Stimulated activated CD4-positive, alpha-beta T cell treated with anti-CD3 and anti-CD28 coated beads, Interleukin-12 subunit alpha, Interleukin-12 subunit beta, amount 100 ng/mL, for 48 hours (primary cell): ENCODE measurements at regions not wholly inside any gene's neighbourhood (a gene's known extent, or its start where the extent isn't known, plus 50 kb on each side); places are given as distances from the start of the nearest gene placed in this dataset.

Source experiments
- DNase-seq, 3 donors: peaks; one replicate each; pipeline ENCODE4 v3.0.0-alpha.2; 2020; ENCODE audit warnings: low read depth in 2 of 3, low spot score in 1 of 3

DNA sequence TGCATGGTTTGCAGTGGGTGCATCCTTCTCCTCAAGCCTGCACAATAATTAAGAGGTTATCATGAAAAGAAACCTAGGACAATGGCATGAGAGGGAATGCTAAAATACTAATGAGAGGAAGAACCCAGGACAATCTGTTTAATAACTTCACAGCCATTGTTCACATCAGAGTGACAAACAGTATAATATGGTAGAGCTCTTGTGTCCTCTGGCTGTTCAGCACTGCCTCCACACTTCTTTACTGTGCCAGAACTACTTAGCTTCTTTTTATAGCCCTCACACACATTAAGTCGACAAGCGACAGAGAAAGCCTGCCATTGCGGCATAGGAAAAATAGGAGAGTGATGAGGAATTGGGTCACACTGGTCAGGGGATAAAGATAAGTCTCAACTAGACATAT lies 65.0 kb upstream of the MEIS2 start:
- no peak for DNase-seq

GRCh38 chr15:37166402-37166801 lies 66.1 kb upstream of the MEIS2 start:
- no peak for DNase-seq

DNA sequence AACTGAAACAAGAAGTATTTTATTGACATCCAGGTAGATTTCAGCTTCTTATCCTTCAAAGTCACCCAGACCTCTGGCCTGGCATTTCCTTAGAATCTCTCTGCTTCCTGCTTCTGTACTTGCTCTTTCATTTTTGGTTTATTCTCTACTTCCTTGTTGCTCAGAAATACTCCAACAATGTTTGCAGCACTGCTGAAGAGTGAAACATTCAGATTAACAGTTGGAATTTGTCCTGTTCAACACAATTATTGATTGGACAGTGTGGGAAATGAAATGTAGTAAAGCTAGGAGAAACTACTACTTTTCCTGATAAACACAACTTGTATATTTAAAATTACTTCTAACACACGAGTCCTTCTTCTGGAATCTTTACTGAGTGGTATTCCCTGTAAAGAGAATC lies 81.0 kb upstream of the MEIS2 start:
- DNase-seq: no peak

GRCh38 chr15:37199545-37199944 lies 99.2 kb upstream of the MEIS2 start:
- no peak for DNase-seq

GRCh38 chr15:37203050-37203449 lies 102.7 kb upstream of the MEIS2 start:
- no peak for DNase-seq

DNA sequence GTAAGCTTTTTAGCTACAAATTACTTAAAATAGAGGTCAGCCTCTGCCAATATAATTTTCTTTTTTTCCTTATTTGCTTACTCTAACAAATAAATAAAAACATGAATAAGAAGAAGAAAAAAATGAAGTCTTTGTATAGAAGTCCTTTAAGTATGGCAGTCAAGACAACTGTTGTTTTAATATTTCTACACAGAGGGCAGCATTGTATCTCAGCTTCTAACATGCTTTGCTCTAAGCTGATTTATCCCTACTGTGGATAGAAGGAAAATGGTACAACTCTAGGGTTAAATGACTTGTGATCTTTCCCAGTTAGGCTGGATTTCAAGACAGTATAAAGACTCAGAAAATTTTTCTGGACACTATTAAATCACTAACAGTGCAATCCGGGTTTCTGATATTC lies 104.3 kb upstream of the MEIS2 start:
- no peak for DNase-seq

DNA sequence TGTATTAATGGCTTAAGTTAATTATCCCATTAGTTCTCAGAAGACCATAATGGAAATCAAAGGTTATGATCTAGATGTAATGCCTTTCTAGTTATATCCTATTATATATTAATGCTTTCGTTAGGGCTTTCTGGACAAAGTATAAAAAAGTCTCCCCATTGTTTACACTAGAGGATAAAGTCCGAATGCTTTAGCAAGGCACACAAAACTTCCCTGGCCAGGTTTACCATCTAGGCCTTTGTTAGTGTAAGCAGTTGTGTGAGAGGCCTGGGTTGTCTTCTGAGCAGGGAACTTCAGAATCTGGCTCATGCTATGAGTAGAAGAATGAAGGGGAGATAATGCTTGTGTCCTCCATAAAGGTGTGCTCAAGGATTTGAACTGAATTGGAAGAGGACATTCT lies 106.3 kb upstream of the MEIS2 start:
- DNase-seq: no peak

- DNase-seq: no peak
Measured at GRCh38 chr15:37208146-37209040, 108.0 kb upstream of the MEIS2 start.

GRCh38 chr15:37209041-37209363 lies 108.7 kb upstream of the MEIS2 start:
- DNase-seq: no peak

DNA sequence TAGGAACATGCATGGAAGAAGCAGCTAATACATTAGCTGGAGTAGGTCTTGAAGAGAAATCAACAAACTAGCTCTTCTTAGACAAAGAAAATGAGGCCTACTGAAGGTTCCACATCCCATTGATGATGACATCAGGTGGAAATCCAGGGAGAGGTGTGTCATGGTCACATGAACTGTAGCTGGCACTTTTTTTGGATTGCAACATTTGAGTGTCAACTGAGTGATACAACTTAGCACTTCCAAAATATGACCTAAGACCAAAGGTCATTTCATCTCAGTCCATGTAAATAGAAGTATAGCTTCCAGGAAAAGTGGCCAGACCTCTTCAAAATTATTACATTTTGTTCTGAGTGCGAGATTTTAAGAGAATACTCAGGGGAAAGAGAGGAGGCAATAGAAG lies 117.2 kb upstream of the MEIS2 start:
- DNase-seq: no peak

DNA sequence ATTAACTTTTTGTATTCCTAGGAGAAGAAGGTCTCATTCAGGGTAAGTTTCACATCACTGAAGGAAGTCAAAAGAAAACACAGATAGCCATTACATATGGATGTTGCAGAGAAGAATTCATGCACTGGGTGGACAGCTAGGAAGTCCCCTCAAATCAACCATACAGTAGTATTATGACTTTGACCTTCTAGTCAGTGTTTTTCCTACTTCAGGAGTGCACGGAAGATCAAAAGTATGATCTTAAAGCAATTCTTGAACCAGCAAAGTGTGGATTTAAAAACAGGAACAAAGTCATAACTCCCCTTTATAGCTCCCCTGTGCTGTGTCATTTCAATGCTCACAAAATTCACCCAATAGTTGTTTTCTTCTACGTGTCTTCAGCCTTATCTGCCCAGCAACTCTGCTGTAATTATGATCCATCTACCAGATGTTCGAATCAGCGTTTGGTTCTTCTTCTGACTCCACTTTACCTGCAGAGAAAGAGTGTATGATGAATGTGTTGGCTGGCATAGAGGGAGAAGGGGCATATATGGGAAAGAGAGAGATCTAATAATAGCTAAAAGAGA lies 118.1 kb upstream of the MEIS2 start:
- no peak for DNase-seq

GRCh38 chr15:37219211-37219701 lies 118.9 kb upstream of the MEIS2 start:
- no peak for DNase-seq

DNA sequence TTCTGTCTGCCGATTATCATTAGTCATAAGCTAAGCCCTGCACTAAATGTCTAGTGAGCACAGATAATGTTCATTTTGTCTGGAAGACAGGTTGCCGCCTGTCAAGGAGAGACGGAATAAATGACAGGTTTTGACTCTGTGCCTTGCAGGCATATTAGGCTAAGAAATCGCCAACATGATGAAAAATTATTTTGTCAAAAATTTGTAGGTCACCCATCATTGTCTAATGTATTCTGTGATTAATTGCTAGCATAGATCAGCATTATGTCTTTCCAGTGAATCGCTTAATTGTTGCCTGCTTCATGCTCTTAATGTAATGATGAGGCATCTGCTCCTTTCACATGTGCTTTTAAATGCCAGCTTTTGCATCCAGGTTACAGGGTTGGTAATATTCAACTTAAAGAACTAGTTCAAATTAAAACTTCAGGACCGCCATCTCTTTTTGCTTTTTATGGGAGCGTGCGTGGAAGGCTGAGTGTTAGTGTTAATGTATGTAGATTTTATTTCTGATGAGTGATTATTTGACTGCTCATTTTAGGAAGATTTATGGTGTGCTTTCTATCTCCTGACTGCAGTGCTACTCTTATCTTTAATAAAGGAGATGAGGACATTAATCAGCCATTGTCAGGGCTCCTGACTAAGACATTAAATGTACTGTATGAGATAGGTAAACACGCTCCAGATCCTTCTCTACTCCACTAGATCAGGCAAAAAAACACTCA lies 120.8 kb upstream of the MEIS2 start:
- DNase-seq: no peak

DNA sequence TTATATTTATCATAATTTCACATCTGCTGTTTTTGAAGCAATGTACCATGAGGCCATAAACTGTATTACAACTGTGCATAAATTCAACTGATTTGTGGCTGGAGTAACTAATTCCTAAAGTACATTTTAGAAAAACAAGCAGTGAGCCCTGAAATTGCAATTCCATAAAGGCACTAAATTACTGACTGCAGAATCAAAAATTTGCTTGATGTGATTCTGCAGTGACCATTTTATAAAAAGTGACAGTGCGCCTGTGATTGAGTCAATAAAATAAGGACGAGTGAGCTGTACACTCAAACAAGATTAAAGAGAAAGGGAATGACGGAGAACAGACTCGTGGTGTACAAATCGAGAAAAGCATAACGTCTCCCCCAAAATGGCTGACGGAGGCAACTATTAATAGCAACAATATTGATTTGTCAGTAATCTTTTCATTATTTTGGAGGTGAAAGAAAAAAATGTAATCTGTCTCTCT lies 121.4 kb upstream of the MEIS2 start:
- no peak for DNase-seq

GRCh38 chr15:37223089-37223488 lies 122.7 kb upstream of the MEIS2 start:
- no peak for DNase-seq

DNA sequence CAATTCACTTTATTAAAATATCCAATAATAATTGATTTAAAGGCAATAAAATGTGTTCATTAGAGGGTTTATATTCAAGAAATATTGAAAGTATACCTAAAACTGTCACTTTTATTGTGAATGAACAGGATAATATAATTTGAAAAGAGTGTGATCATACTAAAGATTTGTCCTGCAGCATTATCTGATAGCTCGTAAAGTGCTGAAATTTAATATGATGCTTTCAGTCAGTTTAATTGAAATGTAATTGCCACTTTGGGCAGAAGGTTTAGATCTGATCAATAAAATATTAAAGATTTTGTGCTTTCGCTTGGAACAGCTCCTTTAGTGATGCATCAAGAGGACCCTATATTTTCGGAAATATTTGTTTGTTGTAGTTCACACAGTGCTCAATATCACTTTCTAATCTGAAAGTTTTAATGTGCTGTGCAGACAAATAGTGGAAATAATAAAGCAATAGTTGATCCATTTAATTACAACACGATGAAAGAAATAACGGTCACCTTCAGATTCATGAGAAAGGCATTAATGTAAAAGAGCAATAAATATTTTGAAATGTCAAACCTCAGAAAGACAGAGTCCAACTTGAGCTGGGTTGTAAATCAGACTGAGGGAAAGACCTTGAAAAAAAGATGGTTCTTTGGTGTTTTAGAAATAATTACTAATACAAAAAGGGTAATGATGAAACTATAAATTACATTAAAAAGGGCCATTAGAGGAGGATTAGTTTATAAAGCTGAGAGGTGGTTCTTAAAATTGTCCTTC lies 129.7 kb upstream of the MEIS2 start:
- no peak for DNase-seq

GRCh38 chr15:37245358-37245757 lies 145.0 kb upstream of the MEIS2 start:
- DNase-seq: no peak

DNA sequence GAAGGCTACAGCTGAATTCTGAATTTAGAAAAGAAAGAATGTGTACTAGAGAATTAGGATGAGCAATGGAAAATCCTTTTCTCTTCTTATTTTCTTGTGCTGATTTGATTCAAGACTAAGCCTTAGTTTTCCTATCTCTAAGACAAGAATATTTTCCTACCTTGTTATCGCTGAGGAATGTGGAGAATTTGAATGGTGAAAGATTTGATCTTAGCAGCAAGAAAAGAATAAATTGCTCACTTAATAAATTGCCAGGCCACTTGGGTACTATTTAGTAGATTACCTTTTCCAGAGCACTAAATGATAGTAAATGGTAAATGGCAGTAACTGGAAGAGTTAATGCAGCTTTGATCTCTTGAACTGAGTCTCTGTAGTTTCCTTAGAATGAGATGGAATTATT lies 145.7 kb upstream of the MEIS2 start:
- no peak for DNase-seq

- no peak for DNase-seq
Measured at GRCh38 chr15:37246856-37247255, 146.5 kb upstream of the MEIS2 start.

- no peak for DNase-seq
Measured at GRCh38 chr15:37249249-37249648, 148.9 kb upstream of the MEIS2 start.

GRCh38 chr15:37252530-37252929 lies 152.2 kb upstream of the MEIS2 start:
- DNase-seq: no peak
